ENCODE measurements at regions not wholly inside any gene's neighbourhood (a gene's known extent, or its start where the extent isn't known, plus 50 kb on each side); places are given as distances from the start of the nearest gene placed in this dataset.

GRCh38 chrX:23497919-23498318, 163.3 kb downstream of the PTCHD1 start:
- TF ChIP-seq CTCF (conservative IDR thresholded peaks at IDR 0.05 in 1 of 2, IDR thresholded peaks at IDR 0.05 in 1 of 2; ENCODE audit: low read depth in 1 of 2, low read length in 2 of 2): no peak
- TF ChIP-seq EZH2 (IDR thresholded peaks at IDR 0.05; ENCODE audit: low read length, missing control alignments): no peak

All from fibroblast of lung (primary cell).